Endothelial cell of umbilical vein (primary cell): ENCODE measurements at regions not wholly inside any gene's neighbourhood (a gene's known extent, or its start where the extent isn't known, plus 50 kb on each side); places are given as distances from the start of the nearest gene placed in this dataset.

Experiments used
- EZH2 ChIP-seq: IDR thresholded peaks from 2 replicates; pipeline ENCODE4 v1.6.1; 2012; ENCODE audit warnings: borderline replicate concordance, low read depth, mild to moderate bottlenecking, moderate library complexity, low read length, inconsistent platforms; ENCODE audit not compliant: severe bottlenecking
- FOS ChIP-seq: IDR thresholded peaks from 2 replicates; pipeline ENCODE4 v1.6.1; 2011; ENCODE audit warnings: mild to moderate bottlenecking, low read length, moderate library complexity, borderline replicate concordance; ENCODE audit not compliant: insufficient read depth
- JUN ChIP-seq: IDR thresholded peaks from 2 replicates; pipeline ENCODE4 v1.6.1; 2011; ENCODE audit warnings: borderline replicate concordance, low read depth; ENCODE audit not compliant: insufficient read length, insufficient read depth
- MYC ChIP-seq: IDR thresholded peaks from one replicate; pipeline ENCODE4 v1.6.1; 2011; ENCODE audit warnings: mild to moderate bottlenecking, low read depth, low read length
- POLR2A ChIP-seq: IDR thresholded peaks from 2 replicates; pipeline ENCODE4 v1.6.1; 2012; ENCODE audit warnings: low read depth, mild to moderate bottlenecking, control low read depth, low read length
- POLR2AphosphoS5 ChIP-seq: IDR thresholded peaks from 2 replicates; pipeline ENCODE4 v1.6.1; 2012; ENCODE audit warnings: low read depth, mild to moderate bottlenecking, control low read depth, low read length, moderate library complexity; ENCODE audit not compliant: insufficient read depth
- TF ChIP-seq, protein P1 (sequence below), 2 donors: IDR thresholded peaks; 1 replicate in 1 of 2; 2 replicates in 1 of 2; pipeline ENCODE4 v1.5.1; 2011; ENCODE audit warnings: low read length in 2 of 2, mild to moderate bottlenecking in 2 of 2, moderate library complexity in 2 of 2, control low read depth in 1 of 2, inconsistent platforms in 1 of 2, low read depth in 1 of 2; ENCODE audit not compliant: insufficient read depth in 1 of 2; ENCODE audit errors: extremely low read depth in 1 of 2
- TF ChIP-seq, protein P2 (sequence below): IDR thresholded peaks from 2 replicates; pipeline ENCODE4 v1.6.1; 2011; ENCODE audit not compliant: insufficient read depth, insufficient read length

DNA sequence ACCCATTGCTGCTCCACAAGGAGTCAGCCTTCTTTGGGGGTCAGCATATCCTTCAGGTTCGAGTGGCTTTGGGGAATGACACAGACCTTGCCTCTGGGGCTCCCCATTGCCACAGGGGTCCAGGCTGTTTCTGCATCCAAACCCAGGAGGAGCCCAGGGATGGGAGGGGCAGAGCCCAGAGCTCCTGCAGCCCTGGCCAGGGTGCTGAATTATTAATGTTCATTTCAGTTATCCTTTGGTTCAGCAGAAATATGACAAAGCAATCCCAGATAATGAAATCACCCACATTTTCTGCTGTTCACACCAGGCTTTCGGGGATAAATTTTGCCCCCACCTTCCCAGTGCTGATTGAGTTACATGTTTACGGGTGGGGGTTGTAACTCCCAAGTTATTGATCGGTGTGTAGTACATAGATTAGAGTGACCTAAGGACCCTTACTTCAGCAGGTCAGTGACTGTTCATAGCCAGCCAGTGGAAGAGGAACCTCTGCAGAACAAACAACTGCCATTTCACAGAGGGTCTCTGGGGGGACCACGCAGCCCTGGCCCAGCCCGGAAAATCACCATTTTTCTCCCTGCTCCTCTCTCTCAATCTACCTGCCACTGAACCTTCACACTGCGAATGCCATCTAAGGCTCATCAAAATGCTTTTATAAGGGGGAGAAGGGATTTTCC is 240.3 kb upstream of the N4BP1 start:
- TF ChIP-seq, protein P1, sequence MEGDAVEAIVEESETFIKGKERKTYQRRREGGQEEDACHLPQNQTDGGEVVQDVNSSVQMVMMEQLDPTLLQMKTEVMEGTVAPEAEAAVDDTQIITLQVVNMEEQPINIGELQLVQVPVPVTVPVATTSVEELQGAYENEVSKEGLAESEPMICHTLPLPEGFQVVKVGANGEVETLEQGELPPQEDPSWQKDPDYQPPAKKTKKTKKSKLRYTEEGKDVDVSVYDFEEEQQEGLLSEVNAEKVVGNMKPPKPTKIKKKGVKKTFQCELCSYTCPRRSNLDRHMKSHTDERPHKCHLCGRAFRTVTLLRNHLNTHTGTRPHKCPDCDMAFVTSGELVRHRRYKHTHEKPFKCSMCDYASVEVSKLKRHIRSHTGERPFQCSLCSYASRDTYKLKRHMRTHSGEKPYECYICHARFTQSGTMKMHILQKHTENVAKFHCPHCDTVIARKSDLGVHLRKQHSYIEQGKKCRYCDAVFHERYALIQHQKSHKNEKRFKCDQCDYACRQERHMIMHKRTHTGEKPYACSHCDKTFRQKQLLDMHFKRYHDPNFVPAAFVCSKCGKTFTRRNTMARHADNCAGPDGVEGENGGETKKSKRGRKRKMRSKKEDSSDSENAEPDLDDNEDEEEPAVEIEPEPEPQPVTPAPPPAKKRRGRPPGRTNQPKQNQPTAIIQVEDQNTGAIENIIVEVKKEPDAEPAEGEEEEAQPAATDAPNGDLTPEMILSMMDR (IDR thresholded peaks at IDR 0.05; ENCODE audit: extremely low read depth in 1 of 2, insufficient read depth in 1 of 2, low read depth in 1 of 2, low read length in 2 of 2): no peak
- no peak for TF ChIP-seq JUN
- TF ChIP-seq, protein P2, sequence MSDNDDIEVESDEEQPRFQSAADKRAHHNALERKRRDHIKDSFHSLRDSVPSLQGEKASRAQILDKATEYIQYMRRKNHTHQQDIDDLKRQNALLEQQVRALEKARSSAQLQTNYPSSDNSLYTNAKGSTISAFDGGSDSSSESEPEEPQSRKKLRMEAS: no peak
- TF ChIP-seq POLR2A: no peak
- no peak for TF ChIP-seq POLR2AphosphoS5
- TF ChIP-seq EZH2: no peak
- no peak for TF ChIP-seq MYC
- TF ChIP-seq FOS: no peak
